Loucy (cell line): ENCODE measurements at regions not wholly inside any gene's neighbourhood (a gene's known extent, or its start where the extent isn't known, plus 50 kb on each side); places are given as distances from the start of the nearest gene placed in this dataset.

Experiments
- EZH2phosphoT487 ChIP-seq: fragments of 200-600 bp; IDR thresholded peaks from 2 replicates; pipeline ENCODE4 v1.6.1; 2018; ENCODE audit warnings: antibody characterized with exemption, mild to moderate bottlenecking, moderate library complexity, borderline replicate concordance
- TF ChIP-seq, protein P1 (sequence below): fragments of 200-600 bp; sonication (generic); conservative IDR thresholded peaks from 2 replicates; pipeline ENCODE4 v1.5.1; 2014; ENCODE audit warnings: mild to moderate bottlenecking, antibody characterized with exemption, low read length

DNA sequence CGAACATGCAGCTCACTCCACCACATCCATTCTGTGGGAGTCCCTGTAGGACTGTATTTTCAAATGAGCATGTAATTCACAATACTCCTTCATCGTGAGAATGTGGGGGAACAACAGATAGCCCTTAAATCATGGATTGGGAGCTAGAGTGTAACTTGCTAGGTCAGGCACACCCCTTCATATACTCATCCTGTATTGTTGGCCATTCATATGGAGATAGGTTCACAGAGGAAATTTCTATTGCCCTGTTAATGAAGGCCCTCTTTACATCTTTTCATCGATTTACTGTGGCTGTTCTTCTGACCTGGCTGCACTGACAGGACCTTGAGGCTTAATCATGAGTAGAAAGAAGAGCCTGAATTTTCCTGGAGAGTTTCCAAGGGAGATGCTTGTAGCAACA, 193.8 kb upstream of the DPP10 start:
- TF ChIP-seq, protein P1, sequence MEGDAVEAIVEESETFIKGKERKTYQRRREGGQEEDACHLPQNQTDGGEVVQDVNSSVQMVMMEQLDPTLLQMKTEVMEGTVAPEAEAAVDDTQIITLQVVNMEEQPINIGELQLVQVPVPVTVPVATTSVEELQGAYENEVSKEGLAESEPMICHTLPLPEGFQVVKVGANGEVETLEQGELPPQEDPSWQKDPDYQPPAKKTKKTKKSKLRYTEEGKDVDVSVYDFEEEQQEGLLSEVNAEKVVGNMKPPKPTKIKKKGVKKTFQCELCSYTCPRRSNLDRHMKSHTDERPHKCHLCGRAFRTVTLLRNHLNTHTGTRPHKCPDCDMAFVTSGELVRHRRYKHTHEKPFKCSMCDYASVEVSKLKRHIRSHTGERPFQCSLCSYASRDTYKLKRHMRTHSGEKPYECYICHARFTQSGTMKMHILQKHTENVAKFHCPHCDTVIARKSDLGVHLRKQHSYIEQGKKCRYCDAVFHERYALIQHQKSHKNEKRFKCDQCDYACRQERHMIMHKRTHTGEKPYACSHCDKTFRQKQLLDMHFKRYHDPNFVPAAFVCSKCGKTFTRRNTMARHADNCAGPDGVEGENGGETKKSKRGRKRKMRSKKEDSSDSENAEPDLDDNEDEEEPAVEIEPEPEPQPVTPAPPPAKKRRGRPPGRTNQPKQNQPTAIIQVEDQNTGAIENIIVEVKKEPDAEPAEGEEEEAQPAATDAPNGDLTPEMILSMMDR: no peak
- no peak for TF ChIP-seq EZH2phosphoT487
